Hematopoietic multipotent progenitor cell treated with erythropoietin and hydrocortisone succinate and interleukin-3 and kit ligand, for 6 days (in vitro differentiated cells): ENCODE measurements at regions not wholly inside any gene's neighbourhood (a gene's known extent, or its start where the extent isn't known, plus 50 kb on each side); places are given as distances from the start of the nearest gene placed in this dataset.
A peak's percentile ranks its signal among the peaks of the same experiment; 100 is the strongest.

Experiments used
- DNase-seq: peaks from one replicate; pipeline ENCODE4 v3.0.0-alpha.2; 2015

DNA sequence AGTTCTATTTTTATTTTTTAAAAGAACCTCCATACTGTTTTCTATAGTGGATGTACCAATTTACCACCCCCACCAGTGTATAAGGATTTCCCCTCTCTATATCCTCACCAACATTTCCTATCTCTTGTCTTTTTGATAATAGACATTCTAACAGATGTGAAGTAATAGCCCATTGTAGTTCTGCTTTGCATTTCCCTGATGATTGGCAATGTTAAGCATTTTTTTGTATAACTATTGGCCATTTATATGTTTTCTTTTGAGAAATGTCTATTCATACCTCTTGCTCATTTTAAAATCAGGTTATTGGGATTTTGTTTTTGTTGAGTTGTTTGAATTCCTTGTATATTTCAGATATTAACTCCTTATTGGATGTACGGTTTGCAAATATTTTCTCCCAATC lies 251.1 kb upstream of the HTR2C start:
- no peak for DNase-seq

DNA sequence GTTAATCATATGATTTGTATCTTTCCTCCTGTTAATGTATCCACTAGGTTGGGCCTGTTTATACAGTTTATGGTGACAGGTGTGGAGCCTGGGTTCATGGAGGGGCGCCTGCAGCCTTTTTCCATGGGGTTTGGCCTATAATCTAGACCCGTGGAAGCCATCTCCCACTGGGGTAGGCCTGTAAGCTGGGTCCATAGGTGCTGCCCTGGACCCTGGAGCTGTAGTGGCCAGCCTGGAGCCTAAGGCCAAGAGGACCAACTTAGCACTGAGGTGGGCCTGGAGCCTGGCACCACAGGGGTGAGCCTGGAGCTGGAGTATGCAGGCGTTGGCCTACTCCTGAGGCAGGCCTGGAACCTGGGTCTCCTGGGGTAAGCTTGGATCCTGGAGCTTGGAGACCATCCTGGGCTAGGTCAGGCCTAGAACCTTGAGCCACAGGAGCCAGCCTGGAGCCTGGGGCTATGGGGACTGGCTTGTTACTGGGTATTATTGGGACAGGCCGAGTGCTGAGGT lies 249.4 kb upstream of the HTR2C start:
- DNase-seq, result no peak

- peak; percentile 7 for DNase-seq
Measured at GRCh38 chrX:114338870-114339269, 245.0 kb upstream of the HTR2C start.

DNA sequence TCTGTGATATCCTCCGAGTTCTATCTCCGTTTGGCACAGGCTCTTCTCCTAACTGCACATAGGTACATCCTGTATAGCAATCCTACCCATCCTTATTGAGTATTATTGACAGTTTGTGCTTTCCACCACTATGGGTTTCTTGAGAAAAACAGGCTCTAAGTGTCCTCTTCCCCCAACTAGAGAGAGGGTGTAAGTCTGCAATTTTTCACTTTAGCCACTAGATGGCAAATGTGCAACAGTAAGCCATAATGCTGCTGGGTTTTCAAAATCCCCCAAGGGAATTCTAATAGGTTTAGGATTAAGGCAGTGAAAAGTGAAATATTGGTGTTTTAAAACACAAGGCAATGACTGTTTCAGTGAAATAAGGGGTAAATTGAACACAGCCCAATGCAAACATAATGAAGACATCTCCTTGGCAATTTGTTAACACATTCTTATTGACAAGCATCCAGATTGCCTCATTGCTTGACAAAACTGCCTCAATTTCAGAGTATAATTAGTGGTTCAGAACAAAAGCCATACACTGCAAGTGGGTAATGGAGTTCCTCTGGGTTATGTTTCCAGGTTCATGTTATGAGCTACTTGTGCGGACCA lies 239.0 kb upstream of the HTR2C start:
- DNase-seq, result peak; percentile 56

DNA sequence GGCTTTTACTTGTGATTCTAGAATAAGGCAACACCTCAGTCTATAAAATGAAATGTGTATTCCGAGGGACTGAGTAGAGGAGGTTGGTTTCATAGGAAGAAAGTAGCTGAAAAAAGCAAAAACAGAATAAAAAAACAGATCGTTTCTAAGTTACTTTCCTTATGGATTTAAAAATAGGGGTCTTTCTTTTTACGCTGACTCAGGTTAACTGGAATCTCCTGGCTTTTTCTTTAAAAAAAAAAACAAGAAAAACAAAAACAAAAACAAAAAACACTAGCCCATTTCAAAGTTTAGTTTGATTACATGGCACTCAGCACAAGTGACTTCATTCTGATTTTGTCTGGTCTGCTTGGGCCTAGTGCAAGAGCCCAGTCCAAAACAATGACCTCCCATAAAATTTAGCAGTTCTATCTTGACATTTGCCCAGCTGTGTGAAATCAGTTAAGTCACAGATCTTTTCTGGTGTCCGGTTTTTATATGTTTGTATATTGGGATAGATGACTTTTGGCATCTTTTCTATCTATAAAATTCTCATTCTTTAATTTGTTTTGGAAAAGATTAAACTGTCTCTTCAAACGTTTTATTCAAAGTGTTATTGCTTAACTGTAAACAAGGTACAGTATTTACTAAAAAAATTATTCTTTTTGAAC lies 222.7 kb upstream of the HTR2C start:
- no peak for DNase-seq

DNA sequence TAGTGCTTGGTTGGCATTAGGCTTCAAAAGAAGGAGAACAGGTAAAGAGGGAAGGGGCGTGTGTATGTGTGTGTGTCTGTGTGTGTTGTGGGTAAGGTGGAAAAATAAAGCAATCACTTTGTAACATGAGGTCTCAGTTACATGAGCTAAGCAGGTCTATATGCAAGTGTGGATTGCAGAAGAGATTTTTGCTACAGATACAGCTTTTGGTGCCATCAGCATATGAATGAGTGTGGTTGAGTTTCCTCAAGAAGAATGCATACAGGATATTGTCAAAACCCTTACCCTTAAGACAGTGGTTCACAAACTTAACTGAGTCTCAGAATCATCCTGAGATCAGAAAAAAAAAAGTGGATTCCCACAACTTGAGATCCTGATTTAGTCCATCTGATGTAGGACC lies 220.5 kb upstream of the HTR2C start:
- no peak for DNase-seq

DNA sequence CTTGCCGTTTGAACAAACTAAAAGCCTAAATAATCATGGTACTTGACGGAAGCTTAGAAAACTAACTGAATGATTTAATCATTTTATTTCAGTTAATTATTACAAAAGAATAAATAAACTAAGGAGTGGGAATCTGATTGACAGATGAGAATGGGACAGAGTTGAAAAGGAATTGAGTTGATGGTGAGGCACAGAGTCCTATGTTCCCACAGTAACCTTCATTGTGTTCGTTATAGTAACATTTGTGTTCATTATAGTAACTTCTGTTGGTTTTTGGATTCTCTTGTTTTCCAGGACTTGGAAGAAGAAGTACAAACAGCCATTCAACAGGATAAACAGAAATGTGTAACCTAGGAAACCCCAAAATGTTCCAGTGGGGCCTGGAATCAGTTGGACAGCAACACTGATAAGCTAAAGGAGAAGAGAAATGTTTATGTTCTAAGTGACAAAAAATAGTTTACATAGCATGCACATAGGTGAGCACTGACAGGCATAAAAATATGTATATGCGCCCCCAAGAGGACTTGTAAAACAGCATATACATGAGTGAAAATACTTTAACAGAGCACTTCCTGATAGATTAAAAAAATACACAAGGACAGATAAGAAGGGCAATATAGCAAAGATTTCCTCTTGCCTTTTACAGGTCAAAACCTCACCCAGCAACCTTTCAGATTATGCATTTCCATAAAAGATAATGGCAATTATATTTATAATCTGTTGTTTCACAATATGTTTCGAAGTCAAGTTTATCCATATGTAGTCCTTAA lies 218.6 kb upstream of the HTR2C start:
- no peak for DNase-seq

DNA sequence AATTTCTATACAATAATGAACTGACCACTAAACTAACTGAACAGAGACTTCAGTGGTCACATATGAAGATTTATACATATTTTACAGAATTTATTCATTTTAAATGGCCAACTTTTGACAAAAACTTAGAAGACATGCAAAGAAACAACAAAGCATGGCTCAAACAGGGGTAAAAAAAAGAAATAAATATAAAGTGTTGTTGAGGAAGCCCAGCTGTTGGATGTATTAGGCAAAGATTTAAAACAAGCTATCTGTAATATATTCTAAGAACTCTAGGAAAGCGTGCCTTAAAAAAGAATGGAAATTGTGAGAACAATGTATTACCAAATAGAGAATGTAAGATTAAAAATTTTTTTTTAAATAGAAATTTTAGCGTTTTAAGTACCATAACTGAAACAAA lies 210.9 kb upstream of the HTR2C start:
- no peak for DNase-seq

GRCh38 chrX:114390251-114390796 lies 193.6 kb upstream of the HTR2C start:
- DNase-seq, result no peak
